Right atrium auricular region (tissue), 2 donors: ENCODE measurements at regions not wholly inside any gene's neighbourhood (a gene's known extent, or its start where the extent isn't known, plus 50 kb on each side); places are given as distances from the start of the nearest gene placed in this dataset.

Source experiments
- DNase-seq: peaks from one replicate; pipeline ENCODE4 v3.0.0-alpha.2; 2019; ENCODE audit warnings: low spot score
- H3K27ac ChIP-seq, 2 donors: fragments of 200-600 bp; sonication (generic); 1 replicate in 1 of 2; 2 replicates in 1 of 2; pipeline ENCODE4 v1.5.1; 2016 to 2019
- H3K27me3 ChIP-seq, 2 donors: fragments of 200-600 bp; sonication (generic); one replicate each; pipeline versions ENCODE4 v1.5.1 to v1.6.0; 2017 to 2019
- H3K36me3 ChIP-seq: fragments of 200-600 bp; sonication (generic); one replicate; pipeline ENCODE4 v1.5.1; 2016
- H3K4me1 ChIP-seq, 2 donors: fragments of 200-600 bp; sonication (generic); one replicate each; pipeline versions ENCODE4 v1.5.1 to v1.6.0; 2017 to 2019
- H3K4me3 ChIP-seq, 2 donors: fragments of 200-600 bp; sonication (generic); 1 replicate in 1 of 2; 2 replicates in 1 of 2; pipeline ENCODE4 v1.5.1; 2017 to 2019; ENCODE audit warnings: mild to moderate bottlenecking in 1 of 2, moderate library complexity in 1 of 2
- H3K9me3 ChIP-seq, 2 donors: fragments of 200-600 bp; sonication (generic); one replicate each; pipeline ENCODE4 v1.5.1; 2019
- TF ChIP-seq, protein P1 (sequence below), 2 donors: fragments of 200-600 bp; sonication (generic); IDR thresholded peaks; one replicate each; pipeline ENCODE4 v1.5.1; 2019; ENCODE audit warnings: antibody characterized with exemption in 2 of 2

DNA sequence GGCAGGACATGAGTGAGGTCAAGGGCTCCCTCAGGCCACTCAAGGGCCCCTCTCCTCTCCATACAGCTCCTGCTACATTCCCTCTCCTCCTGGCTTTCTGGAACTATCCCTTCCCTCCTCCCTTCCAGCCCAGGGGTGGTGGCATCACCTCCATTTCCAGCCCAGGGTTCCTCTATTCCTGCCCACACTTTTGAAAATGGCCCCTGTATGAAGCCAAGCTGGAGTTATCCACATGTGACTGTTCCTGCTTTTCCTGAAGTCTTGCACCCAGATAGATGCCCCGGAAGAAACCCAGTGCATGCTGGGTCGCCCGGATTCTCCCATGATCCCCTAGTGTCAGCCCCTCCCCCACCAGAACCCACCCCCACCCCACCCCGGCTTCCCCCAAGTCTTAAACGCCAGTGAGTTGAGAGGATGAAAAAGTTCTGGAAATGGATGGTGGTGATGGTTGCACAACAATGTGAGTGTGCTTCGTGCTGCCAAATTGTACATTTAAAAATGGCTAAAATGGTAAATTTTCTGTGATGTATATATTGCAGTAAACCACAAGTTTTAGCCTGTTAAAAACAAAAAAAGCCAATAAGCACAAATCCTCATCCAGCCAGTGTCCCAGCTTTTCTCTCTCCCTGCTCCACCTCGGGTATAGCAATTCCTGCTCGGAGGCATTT, 136.9 kb downstream of the SCARB1 start:
- Histone ChIP-seq H3K27ac (peak overlapping the region; percentile 54 to 58), H3K4me1 (peaks cover 0 to 30% of the 10 kb centered on the region in 2 donors), H3K9me3 (no peaks in the 10 kb centered on the region), H3K36me3 (no peaks in the 10 kb centered on the region), H3K27me3 (no peaks in the 10 kb centered on the region), H3K4me3 (no peak overlapping the region)
- TF ChIP-seq, protein P1, sequence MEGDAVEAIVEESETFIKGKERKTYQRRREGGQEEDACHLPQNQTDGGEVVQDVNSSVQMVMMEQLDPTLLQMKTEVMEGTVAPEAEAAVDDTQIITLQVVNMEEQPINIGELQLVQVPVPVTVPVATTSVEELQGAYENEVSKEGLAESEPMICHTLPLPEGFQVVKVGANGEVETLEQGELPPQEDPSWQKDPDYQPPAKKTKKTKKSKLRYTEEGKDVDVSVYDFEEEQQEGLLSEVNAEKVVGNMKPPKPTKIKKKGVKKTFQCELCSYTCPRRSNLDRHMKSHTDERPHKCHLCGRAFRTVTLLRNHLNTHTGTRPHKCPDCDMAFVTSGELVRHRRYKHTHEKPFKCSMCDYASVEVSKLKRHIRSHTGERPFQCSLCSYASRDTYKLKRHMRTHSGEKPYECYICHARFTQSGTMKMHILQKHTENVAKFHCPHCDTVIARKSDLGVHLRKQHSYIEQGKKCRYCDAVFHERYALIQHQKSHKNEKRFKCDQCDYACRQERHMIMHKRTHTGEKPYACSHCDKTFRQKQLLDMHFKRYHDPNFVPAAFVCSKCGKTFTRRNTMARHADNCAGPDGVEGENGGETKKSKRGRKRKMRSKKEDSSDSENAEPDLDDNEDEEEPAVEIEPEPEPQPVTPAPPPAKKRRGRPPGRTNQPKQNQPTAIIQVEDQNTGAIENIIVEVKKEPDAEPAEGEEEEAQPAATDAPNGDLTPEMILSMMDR (IDR thresholded peaks at IDR 0.05), result no peak
- no peak for DNase-seq

DNA sequence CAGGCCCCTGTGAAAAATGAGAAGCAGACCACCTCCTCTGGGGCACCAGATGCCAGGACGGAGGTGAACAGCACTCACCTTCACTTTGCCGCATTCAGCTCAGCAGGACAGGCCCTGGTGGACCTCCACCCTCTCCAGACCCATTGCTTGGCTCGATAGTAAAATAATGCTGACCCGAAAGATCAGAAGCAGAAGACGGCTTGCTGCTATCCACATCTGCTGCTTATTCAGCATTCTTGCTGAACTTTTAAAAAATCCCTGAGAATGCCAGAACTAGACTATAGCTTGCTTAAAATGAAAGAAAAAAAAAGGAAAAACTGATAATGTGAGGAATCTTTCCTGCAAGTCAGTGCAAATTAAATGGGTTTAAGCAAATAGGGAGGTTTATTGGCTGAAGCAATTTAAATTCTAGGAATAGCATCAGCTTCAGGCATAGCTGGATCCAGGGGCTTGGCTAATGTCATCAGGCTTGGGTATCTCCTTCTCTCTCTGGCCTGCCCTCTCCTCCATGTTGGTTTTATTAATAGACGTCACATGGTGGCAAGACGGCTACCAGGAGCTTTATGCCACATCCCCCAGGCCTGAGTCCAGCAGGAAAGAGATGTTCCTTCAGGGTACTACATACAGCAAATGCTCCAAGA, 137.9 kb downstream of the SCARB1 start:
- TF ChIP-seq, protein P1 (IDR thresholded peaks at IDR 0.05), result no peak
- H3K9me3 ChIP-seq, result no peaks in the 10 kb centered on the region
- no peak overlapping the region for H3K4me3 ChIP-seq
- H3K27ac ChIP-seq, result peak overlapping the region; percentile 1 to 54
- peaks cover 0 to 30% of the 10 kb centered on the region in 2 donors for H3K4me1 ChIP-seq
- H3K27me3 ChIP-seq, result no peaks in the 10 kb centered on the region
- no peak for DNase-seq
- H3K36me3 ChIP-seq, result no peaks in the 10 kb centered on the region

DNA sequence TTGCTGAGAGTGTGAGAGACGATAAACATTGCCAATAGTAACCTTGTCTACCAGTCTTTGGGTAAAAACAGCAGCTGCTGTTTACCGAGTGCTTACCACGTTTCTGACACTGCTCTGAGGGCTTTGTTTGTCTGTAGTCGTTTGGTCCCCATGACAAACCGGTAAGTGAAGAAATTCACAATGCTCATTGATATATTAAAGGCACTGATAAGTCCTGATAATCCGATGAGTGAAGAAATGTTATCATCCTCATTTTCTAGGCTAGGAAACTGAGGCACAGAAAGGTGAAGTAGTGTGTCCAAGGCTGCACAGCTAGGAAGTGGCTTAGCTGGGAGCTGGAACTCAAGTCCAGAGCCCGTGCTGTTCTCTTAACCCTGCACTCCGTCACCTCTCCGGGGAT, 138.6 kb downstream of the SCARB1 start:
- no peak overlapping the region for H3K4me3 ChIP-seq
- no peaks in the 10 kb centered on the region for H3K9me3 ChIP-seq
- TF ChIP-seq, protein P1 (IDR thresholded peaks at IDR 0.05), result no peak
- H3K27me3 ChIP-seq, result no peaks in the 10 kb centered on the region
- no peaks in the 10 kb centered on the region for H3K36me3 ChIP-seq
- H3K4me1 ChIP-seq, result peaks cover 0 to 27% of the 10 kb centered on the region in 2 donors
- no peak for DNase-seq
- peak overlapping the region; percentile 1 to 4 for H3K27ac ChIP-seq

DNA sequence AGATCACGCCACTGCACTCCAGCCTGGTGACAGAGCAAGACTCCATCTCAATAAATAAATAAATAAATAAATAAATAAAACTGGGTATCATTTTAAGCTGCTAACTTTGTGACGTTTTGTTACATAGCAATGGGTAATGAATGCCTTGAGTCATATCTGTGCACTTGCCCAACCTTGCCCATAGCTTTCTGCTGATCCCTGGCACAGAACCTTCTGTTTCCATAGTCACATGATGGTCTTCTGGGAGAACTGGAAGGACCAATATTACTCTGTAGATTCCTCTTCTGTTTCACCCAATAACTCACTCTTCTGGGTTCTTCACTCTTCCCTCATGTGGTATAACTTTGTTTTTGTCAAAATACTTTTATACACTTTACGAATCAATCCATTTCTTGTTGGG, 140.8 kb downstream of the SCARB1 start:
- H3K27me3 ChIP-seq, result no peaks in the 10 kb centered on the region
- H3K4me3 ChIP-seq, result no peak overlapping the region
- H3K4me1 ChIP-seq, result peaks cover 0 to 25% of the 10 kb centered on the region in 2 donors
- TF ChIP-seq, protein P1 (IDR thresholded peaks at IDR 0.05), result no peak
- H3K9me3 ChIP-seq, result no peaks in the 10 kb centered on the region
- DNase-seq, result no peak
- H3K27ac ChIP-seq, result no peak overlapping the region
- no peaks in the 10 kb centered on the region for H3K36me3 ChIP-seq

DNA sequence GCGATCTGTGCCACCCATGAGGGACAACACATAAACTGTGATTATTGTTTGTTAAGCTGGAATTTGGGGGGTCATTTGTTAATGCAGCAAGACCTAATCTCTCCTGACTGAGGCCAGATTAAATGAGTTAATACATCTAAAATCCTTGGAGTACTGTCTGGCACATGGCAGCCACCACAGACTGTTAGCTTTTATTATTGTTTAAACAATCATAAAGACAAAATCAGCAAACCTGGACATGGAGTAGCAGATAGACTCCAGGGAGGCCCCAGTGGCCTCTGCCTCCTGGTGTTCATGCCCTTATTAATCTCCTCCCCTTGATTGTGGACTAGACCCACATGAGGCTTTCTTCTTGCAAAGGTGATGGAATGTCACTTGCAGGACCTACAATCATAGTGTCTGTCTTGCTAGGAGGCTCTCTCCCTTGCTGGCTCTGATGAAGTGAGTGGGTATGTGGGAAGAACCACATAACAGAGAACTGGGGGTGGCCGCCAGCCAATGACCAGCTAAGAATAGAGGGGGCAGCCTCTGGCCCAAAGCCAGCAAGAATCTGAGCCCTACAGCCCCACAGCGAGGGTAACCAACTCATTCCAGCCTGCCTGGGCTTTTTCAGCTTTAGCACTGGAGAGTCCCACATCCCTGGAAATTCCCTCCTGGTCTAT, 142.0 kb downstream of the SCARB1 start:
- Histone ChIP-seq H3K4me1 (peaks cover 0 to 21% of the 10 kb centered on the region in 2 donors), H3K9me3 (no peaks in the 10 kb centered on the region), H3K36me3 (no peaks in the 10 kb centered on the region), H3K27ac (peak overlapping the region in 1 of 2 donors; percentile 61), H3K27me3 (no peaks in the 10 kb centered on the region), H3K4me3 (no peak overlapping the region)
- TF ChIP-seq, protein P1 (IDR thresholded peaks at IDR 0.05), result no peak
- DNase-seq, result no peak
